SK-N-SH (cell line): ENCODE measurements at regions not wholly inside any gene's neighbourhood (a gene's known extent, or its start where the extent isn't known, plus 50 kb on each side); places are given as distances from the start of the nearest gene placed in this dataset.

Experiments
- CTCF ChIA-PET: fragments of 300-600, 350-600 bp; formaldehyde crosslinking; extraction: SDS; loops from one replicate; lab custom pipeline; 2021; lab: Yijun Ruan, JAX
- POLR2A ChIA-PET: fragments of 350-600 bp; sonication (Branson Sonifier 250); formaldehyde crosslinking; extraction: SDS; loops from one replicate; lab custom pipeline; 2020; ENCODE audit warnings: antibody characterized with exemption, inconsistent platforms; lab: Yijun Ruan, JAX
- DNase-seq: peaks from one replicate; pipeline ENCODE4 v3.0.0; 2012
- H2AFZ ChIP-seq: fragments of 200-600 bp; sonication (generic); 2 replicates; pipeline ENCODE4 v1.8.1; 2016; ENCODE audit warnings: antibody characterized with exemption, mild to moderate bottlenecking, low read depth
- H3F3A ChIP-seq: fragments of 200-600 bp; sonication (generic); replicated peaks from 2 replicates; pipeline ENCODE3; 2016; ENCODE audit warnings: antibody characterized with exemption, mild to moderate bottlenecking; ENCODE audit not compliant: insufficient read depth
- H3K27ac ChIP-seq, 2 experiments: fragments of 200-500 bp in 1 of 2; fragments of 200-600 bp in 1 of 2; sonication (Bioruptor generic) in 1 of 2; sonication (generic), shearing (Covaris generic) in 1 of 2; 2 replicates each; pipeline versions ENCODE4 v1.5.1 to v1.6.1; 2014 to 2016; ENCODE audit warnings: low read depth in 2 of 2, inconsistent platforms in 1 of 2, low read length in 1 of 2, mild to moderate bottlenecking in 1 of 2, mixed read lengths in 1 of 2
- H3K27me3 ChIP-seq: fragments of 200-600 bp; sonication (generic), shearing (Covaris generic); 2 replicates; pipeline ENCODE4 v1.6.1; 2016; ENCODE audit warnings: mixed run types; ENCODE audit not compliant: insufficient read depth
- H3K36me3 ChIP-seq, 2 experiments: fragments of 200-500 bp in 1 of 2; fragments of 200-600 bp in 1 of 2; sonication (Bioruptor generic) in 1 of 2; sonication (generic) in 1 of 2; replicated peaks in 1 of 2; 2 replicates each; pipeline versions ENCODE3 to v1.5.1; 2014 to 2016; ENCODE audit warnings: low read length in 1 of 2, mild to moderate bottlenecking in 1 of 2; ENCODE audit not compliant: insufficient read depth in 2 of 2, control insufficient read depth in 1 of 2
- H3K4me1 ChIP-seq, 2 experiments: fragments of 200-500 bp in 1 of 2; fragments of 200-600 bp in 1 of 2; sonication (Bioruptor generic) in 1 of 2; sonication (generic), shearing (Covaris generic) in 1 of 2; 2 replicates each; pipeline versions ENCODE4 v1.5.1 to v1.6.1; 2014 to 2016; ENCODE audit warnings: low read depth in 1 of 2, low read length in 1 of 2, mixed run types in 1 of 2; ENCODE audit not compliant: insufficient read depth in 2 of 2, control insufficient read depth in 1 of 2
- H3K4me2 ChIP-seq: fragments of 200-600 bp; sonication (generic), shearing (Covaris generic); 2 replicates; pipeline ENCODE4 v1.6.1; 2017; ENCODE audit warnings: mixed run types
- H3K4me3 ChIP-seq, 2 experiments: fragments of 200-500 bp in 1 of 2; fragments of 200-600 bp in 1 of 2; sonication (Bioruptor generic) in 1 of 2; sonication (generic), shearing (Covaris generic) in 1 of 2; 2 replicates each; pipeline versions ENCODE4 v1.5.1 to v1.8.1; 2014 to 2016; ENCODE audit warnings: low read depth in 2 of 2, inconsistent platforms in 1 of 2, low read length in 1 of 2, mild to moderate bottlenecking in 1 of 2, mixed read lengths in 1 of 2, moderate library complexity in 1 of 2
- H3K79me2 ChIP-seq: fragments of 200-600 bp; sonication (generic); 2 replicates; pipeline ENCODE4 v1.8.1; 2017; ENCODE audit warnings: mild to moderate bottlenecking; ENCODE audit not compliant: insufficient read depth
- H3K9ac ChIP-seq: fragments of 200-600 bp; sonication (generic); 2 replicates; pipeline ENCODE4 v1.6.1; 2017; ENCODE audit warnings: mixed run types
- H3K9me2 ChIP-seq: fragments of 200-600 bp; sonication (generic); 2 replicates; pipeline ENCODE4 v1.6.1; 2017; ENCODE audit warnings: mixed run types
- H3K9me3 ChIP-seq: fragments of 200-600 bp; sonication (generic); 2 replicates; pipeline ENCODE4 v1.6.1; 2017; ENCODE audit warnings: mixed run types, mild to moderate bottlenecking, moderate library complexity
- H4K20me1 ChIP-seq: fragments of 200-600 bp; sonication (generic); 2 replicates; pipeline ENCODE4 v1.6.1; 2017; ENCODE audit warnings: mild to moderate bottlenecking, mixed run types; ENCODE audit not compliant: insufficient read depth
- CHD2 ChIP-seq: fragments of 150-350 bp; IDR thresholded peaks from 2 replicates; pipeline ENCODE4 v1.6.1; 2018; ENCODE audit warnings: low read length; ENCODE audit not compliant: partially characterized antibody
- EP300 ChIP-seq, 2 experiments: IDR thresholded peaks; 2 replicates each; pipeline versions ENCODE4 v1.4.0 to v1.6.1; 2012; ENCODE audit warnings: borderline replicate concordance in 1 of 2, low read depth in 1 of 2, low read length in 1 of 2
- EZH2phosphoT487 ChIP-seq: fragments of 200-600 bp; sonication (generic); IDR thresholded peaks from 2 replicates; pipeline ENCODE4 v1.6.1; 2017; ENCODE audit warnings: low read depth, mixed run types, mild to moderate bottlenecking, antibody characterized with exemption, moderate library complexity, borderline replicate concordance
- FOSL2 ChIP-seq: IDR thresholded peaks from 2 replicates; pipeline ENCODE4 v1.4.0; 2012; ENCODE audit warnings: low read depth, mild to moderate bottlenecking, moderate library complexity, borderline replicate concordance
- FOXJ3 ChIP-seq: sonication (generic); formaldehyde crosslinking; IDR thresholded peaks from 2 replicates; pipeline ENCODE4 v1.5.1; 2020; ENCODE audit warnings: mild to moderate bottlenecking, missing genetic modification reagents
- IRF3 ChIP-seq: fragments of 150-350 bp; IDR thresholded peaks from 2 replicates; pipeline ENCODE4 v1.6.1; 2016; ENCODE audit warnings: mild to moderate bottlenecking, low read depth, low read length
- MEF2A ChIP-seq: IDR thresholded peaks from 2 replicates; pipeline ENCODE4 v1.4.0; 2012; ENCODE audit warnings: low read depth, borderline replicate concordance
- MXI1 ChIP-seq: IDR thresholded peaks from 2 replicates; pipeline ENCODE4 v1.6.1; 2012; ENCODE audit warnings: mild to moderate bottlenecking, low read depth, low read length, improper control_type of control experiment
- NFIC ChIP-seq: IDR thresholded peaks from 2 replicates; pipeline ENCODE4 v1.4.0; 2012; ENCODE audit warnings: borderline replicate concordance
- POLR2AphosphoS5 ChIP-seq: IDR thresholded peaks from 2 replicates; pipeline ENCODE4 v1.6.1; 2012; ENCODE audit warnings: low read depth, low read length
- RAD21 ChIP-seq: IDR thresholded peaks from 2 replicates; pipeline ENCODE4 v1.6.1; 2012; ENCODE audit warnings: mild to moderate bottlenecking, low read length
- RCOR1 ChIP-seq: fragments of 150-350 bp; IDR thresholded peaks from 2 replicates; pipeline ENCODE4 v1.6.1; 2017; ENCODE audit warnings: antibody characterized with exemption, low read length
- RXRA ChIP-seq: IDR thresholded peaks from 2 replicates; pipeline ENCODE4 v1.4.0; 2012; ENCODE audit warnings: low read depth, mild to moderate bottlenecking, borderline replicate concordance
- SIN3A ChIP-seq: IDR thresholded peaks from 2 replicates; pipeline ENCODE4 v1.6.1; 2012; ENCODE audit warnings: low read depth, mild to moderate bottlenecking, low read length, moderate library complexity, borderline replicate concordance
- SMC3 ChIP-seq: IDR thresholded peaks from 2 replicates; pipeline ENCODE4 v1.6.1; 2012; ENCODE audit warnings: low read depth, low read length, improper control_type of control experiment
- TEAD4 ChIP-seq: IDR thresholded peaks from 2 replicates; pipeline ENCODE4 v1.4.0; 2012; ENCODE audit warnings: mild to moderate bottlenecking, borderline replicate concordance; ENCODE audit not compliant: insufficient read depth
- USF2 ChIP-seq: fragments of 150-350 bp; IDR thresholded peaks from 2 replicates; pipeline ENCODE4 v1.6.1; 2017; ENCODE audit warnings: antibody characterized with exemption, low read length, low read depth, borderline replicate concordance
- YY1 ChIP-seq: IDR thresholded peaks from 2 replicates; pipeline ENCODE4 v1.4.0; 2012; ENCODE audit warnings: low read depth, mild to moderate bottlenecking
- WGBS: methylation state at CpG from one replicate; pipeline ENCODE4 v1.1.6; 2017; ENCODE audit warnings: low lambda C conversion rate; 5-methylcytosine and 5-hydroxymethylcytosine counted together

GRCh38 chr1:13994386-13994785, 294.4 kb downstream of the PRDM2 start (continued):
- no peak for TF ChIP-seq SIN3A
- TF ChIP-seq RAD21, result no peak
- no peak for TF ChIP-seq YY1
- no peak for TF ChIP-seq EP300 (IDR thresholded peaks at IDR 0.05; ENCODE audit: borderline replicate concordance in 1 of 2, low read depth in 1 of 2, low read length in 1 of 2)
- TF ChIP-seq FOSL2, result no peak
- TF ChIP-seq RXRA, result no peak
- TF ChIP-seq POLR2AphosphoS5, result no peak
- TF ChIP-seq EZH2phosphoT487, result no peak
- TF ChIP-seq IRF3, result no peak
- TF ChIP-seq SMC3, result no peak
- TF ChIP-seq MXI1, result no peak
- no peak for TF ChIP-seq MEF2A
- no peak for TF ChIP-seq FOXJ3 (CRISPR knock-in tag)

- no peak overlapping the region for H3K27ac ChIP-seq
- no peaks in the 10 kb centered on the region for H3K79me2 ChIP-seq
- TF ChIP-seq FOSL2, result no peak
- no peak for TF ChIP-seq TEAD4
- no peak for TF ChIP-seq RCOR1
- no peak for TF ChIP-seq NFIC
- no peak for TF ChIP-seq RAD21
- no peak for TF ChIP-seq USF2
- TF ChIP-seq CHD2, result no peak
- no peaks in the 10 kb centered on the region for H3F3A ChIP-seq
- no peaks in the 10 kb centered on the region for H4K20me1 ChIP-seq
- no peak overlapping the region for H3K9ac ChIP-seq
- no peaks in the 10 kb centered on the region for H3K27me3 ChIP-seq
- H3K36me3 ChIP-seq, result no peaks in the 10 kb centered on the region
- no peak overlapping the region for H3K4me2 ChIP-seq
- no peak overlapping the region for H3K4me3 ChIP-seq
- H3K4me1 ChIP-seq, result no peaks in the 10 kb centered on the region
- 0% methylated on average over 1 of the region's 2 CpGs for WGBS
- ChIA-PET CTCF (no interaction called here), POLR2A (no interaction called here)
- H3K9me2 ChIP-seq, result no peaks in the 10 kb centered on the region
- no peak for DNase-seq
- H2AFZ ChIP-seq, result no peak overlapping the region
- H3K9me3 ChIP-seq, result no peaks in the 10 kb centered on the region
Measured at GRCh38 chr1:13996334-13996733, 296.3 kb downstream of the PRDM2 start.
